ENCODE measurements at regions not wholly inside any gene's neighbourhood (a gene's known extent, or its start where the extent isn't known, plus 50 kb on each side); places are given as distances from the start of the nearest gene placed in this dataset.

DNA sequence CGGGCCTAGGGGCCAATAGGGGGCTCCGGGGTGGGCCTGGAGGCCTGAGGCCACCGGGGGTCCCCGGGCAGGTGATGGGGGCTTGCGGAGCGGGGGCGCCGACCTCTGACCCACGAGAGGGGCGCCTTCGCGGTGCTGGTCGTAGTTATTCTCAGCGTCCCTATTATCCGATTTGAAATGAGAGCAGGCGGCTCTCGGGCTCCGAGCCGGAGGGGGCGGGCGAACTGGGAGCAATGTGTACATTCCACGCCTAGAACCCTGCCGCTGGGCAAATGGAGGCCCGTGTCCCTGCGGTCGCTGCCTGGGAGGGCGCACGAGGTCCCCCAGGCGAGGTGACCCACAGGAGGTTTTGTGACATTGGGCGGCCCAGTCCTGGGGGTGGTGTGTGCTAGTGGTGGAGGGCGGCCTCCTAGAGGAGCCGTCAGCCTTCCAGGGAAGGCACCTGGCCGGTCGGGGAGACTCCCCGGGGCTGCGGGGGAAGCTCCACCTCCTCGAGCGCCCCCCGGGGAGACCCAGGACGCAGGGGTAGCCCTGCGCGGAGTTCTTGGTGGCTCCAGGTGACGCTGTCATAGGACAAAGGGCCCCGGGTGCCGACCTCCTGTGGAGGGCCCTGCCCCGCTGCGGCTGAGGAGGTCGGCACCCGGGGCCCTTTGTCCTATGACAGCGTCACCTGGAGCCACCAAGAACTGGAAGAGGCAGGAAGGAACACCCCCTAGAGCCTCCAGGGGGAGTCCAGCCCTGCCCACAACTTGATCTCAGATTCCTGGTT lies 102.6 kb upstream of the PRKX start:
- TF ChIP-seq OSR1 (CRISPR knock-in tag; IDR thresholded peaks at IDR 0.05) (no peak), ZFP3 (CRISPR knock-in tag; IDR thresholded peaks at IDR 0.05) (no peak), ARNTL (CRISPR knock-in tag; IDR thresholded peaks at IDR 0.05; ENCODE audit: borderline replicate concordance, low read depth) (no peak), TCF4 (CRISPR knock-in tag; IDR thresholded peaks at IDR 0.05; ENCODE audit: borderline replicate concordance) (no peak), TOX (CRISPR knock-in tag; IDR thresholded peaks at IDR 0.05; ENCODE audit: borderline replicate concordance) (no peak)
